Endothelial cell (in vitro differentiated cells): ENCODE measurements at regions not wholly inside any gene's neighbourhood (a gene's known extent, or its start where the extent isn't known, plus 50 kb on each side); places are given as distances from the start of the nearest gene placed in this dataset.

Experiments
- DNase-seq: peaks from one replicate; pipeline ENCODE4 v3.0.0; 2021; ENCODE audit warnings: low spot score
- H3K27ac Mint-ChIP-seq: one replicate; pipeline ENCODE4 v1.8.0; 2021; ENCODE audit warnings: mixed read lengths, inconsistent platforms; ENCODE audit not compliant: unreplicated experiment
- H3K27me3 Mint-ChIP-seq: one replicate; pipeline ENCODE4 v1.8.0; 2021; ENCODE audit warnings: mild to moderate bottlenecking, moderate library complexity, mixed read lengths, inconsistent platforms; ENCODE audit not compliant: unreplicated experiment
- H3K36me3 Mint-ChIP-seq: one replicate; pipeline ENCODE4 v1.8.0; 2021; ENCODE audit warnings: mild to moderate bottlenecking, low read depth, mixed read lengths, inconsistent platforms; ENCODE audit not compliant: unreplicated experiment
- H3K4me1 Mint-ChIP-seq: one replicate; pipeline ENCODE4 v1.8.0; 2021; ENCODE audit warnings: mild to moderate bottlenecking, mixed read lengths, inconsistent platforms; ENCODE audit not compliant: unreplicated experiment
- H3K4me3 Mint-ChIP-seq: one replicate; pipeline ENCODE4 v1.8.0; 2021; ENCODE audit warnings: mild to moderate bottlenecking, mixed read lengths, inconsistent platforms; ENCODE audit not compliant: unreplicated experiment
- H3K9me3 Mint-ChIP-seq: one replicate; pipeline ENCODE4 v1.8.0; 2021; ENCODE audit warnings: mixed read lengths, inconsistent platforms; ENCODE audit not compliant: unreplicated experiment
- CTCF ChIP-seq: fragments of 200-600 bp; sonication (generic); IDR thresholded peaks from one replicate; pipeline ENCODE4 v1.5.0; 2021; ENCODE audit warnings: antibody characterized with exemption; ENCODE audit not compliant: unreplicated experiment

- Mint-ChIP-seq H3K27me3 (no peaks in the 10 kb centered on the region), H3K4me1 (peaks cover 2% of the 10 kb centered on the region)
- TF ChIP-seq CTCF, result no peak
These were observed 712.9 kb upstream of the GOLIM4 start for GRCh38 chr3:168808596-168808995.

GRCh38 chr3:168807448-168807847 is 711.7 kb upstream of the GOLIM4 start:
- Mint-ChIP-seq H3K4me3 (no peak overlapping the region), H3K9me3 (no peaks in the 10 kb centered on the region), H3K27me3 (no peaks in the 10 kb centered on the region), H3K36me3 (no peaks in the 10 kb centered on the region), H3K27ac (no peak overlapping the region), H3K4me1 (no peaks in the 10 kb centered on the region)
- no peak for DNase-seq
- TF ChIP-seq CTCF, result no peak

More at GRCh38 chr3:168808596-168808995, 712.9 kb upstream of the GOLIM4 start:
- H3K4me3 Mint-ChIP-seq, result no peak overlapping the region
- no peak overlapping the region for H3K27ac Mint-ChIP-seq
- H3K9me3 Mint-ChIP-seq, result no peaks in the 10 kb centered on the region
- no peak for DNase-seq
- no peaks in the 10 kb centered on the region for H3K36me3 Mint-ChIP-seq

- Mint-ChIP-seq H3K9me3 (no peaks in the 10 kb centered on the region), H3K36me3 (no peaks in the 10 kb centered on the region), H3K27ac (no peak overlapping the region), H3K4me3 (no peak overlapping the region), H3K4me1 (no peaks in the 10 kb centered on the region), H3K27me3 (no peaks in the 10 kb centered on the region)
- DNase-seq, result no peak
- no peak for TF ChIP-seq CTCF
These were observed 711.1 kb upstream of the GOLIM4 start for GRCh38 chr3:168806871-168807270.

- no peaks in the 10 kb centered on the region for H3K4me1 Mint-ChIP-seq
- no peak overlapping the region for H3K4me3 Mint-ChIP-seq
- DNase-seq, result no peak
- H3K27me3 Mint-ChIP-seq, result peaks cover 1% of the 10 kb centered on the region
- H3K9me3 Mint-ChIP-seq, result no peaks in the 10 kb centered on the region
- no peak for TF ChIP-seq CTCF
- H3K36me3 Mint-ChIP-seq, result no peaks in the 10 kb centered on the region
- H3K27ac Mint-ChIP-seq, result no peak overlapping the region
These were observed 707.8 kb upstream of the GOLIM4 start for GRCh38 chr3:168803536-168803935.

GRCh38 chr3:168802766-168803165 is 707.0 kb upstream of the GOLIM4 start:
- no peaks in the 10 kb centered on the region for H3K36me3 Mint-ChIP-seq
- no peak overlapping the region for H3K4me3 Mint-ChIP-seq
- peaks cover 1% of the 10 kb centered on the region for H3K27me3 Mint-ChIP-seq
- no peak for DNase-seq
- H3K27ac Mint-ChIP-seq, result no peak overlapping the region
- H3K4me1 Mint-ChIP-seq, result no peaks in the 10 kb centered on the region
- no peak for TF ChIP-seq CTCF
- H3K9me3 Mint-ChIP-seq, result no peaks in the 10 kb centered on the region
